H1 (cell line): ENCODE measurements at regions not wholly inside any gene's neighbourhood (a gene's known extent, or its start where the extent isn't known, plus 50 kb on each side); places are given as distances from the start of the nearest gene placed in this dataset.

ENCODE experiments used
- CHD7 ChIP-seq: fragments of 300-600 bp; sonication (generic); IDR thresholded peaks from 2 replicates; pipeline ENCODE4 v1.7.1; 2012; ENCODE audit warnings: low read length, moderate library complexity, mild to moderate bottlenecking, inconsistent platforms; ENCODE audit not compliant: insufficient replicate concordance
- E2F6 ChIP-seq: IDR thresholded peaks from 2 replicates; pipeline ENCODE4 v1.6.1; 2012; ENCODE audit warnings: inconsistent platforms
- TAF1 ChIP-seq: IDR thresholded peaks from 2 replicates; pipeline ENCODE4 v1.6.1; 2011; ENCODE audit warnings: mild to moderate bottlenecking, low read depth, low read length
- TAF7 ChIP-seq: optimal IDR thresholded peaks from 2 replicates; pipeline ENCODE3; 2011; ENCODE audit warnings: low read depth, mild to moderate bottlenecking, inconsistent platforms, low read length, moderate library complexity, borderline replicate concordance
- YY1 ChIP-seq: IDR thresholded peaks from 2 replicates; pipeline ENCODE4 v1.6.1; 2011; ENCODE audit warnings: low read depth, mild to moderate bottlenecking, low read length

- TF ChIP-seq CHD7 (no peak), E2F6 (no peak), YY1 (no peak), TAF7 (no peak), TAF1 (no peak)
- TF ChIP-seq, all 59 proteins: peak for 0
These were observed 197.3 kb upstream of the CLINT1 start (continued) for GRCh38 chr5:158056130-158056825.
